GM13977 (cell line): ENCODE measurements at regions not wholly inside any gene's neighbourhood (a gene's known extent, or its start where the extent isn't known, plus 50 kb on each side); places are given as distances from the start of the nearest gene placed in this dataset.

Source experiments
- DNase-seq: peaks from one replicate; pipeline ENCODE4 v3.0.0; 2012; ENCODE audit warnings: low spot score
- CTCF ChIP-seq: IDR thresholded peaks from 2 replicates; pipeline ENCODE4 v1.5.1; 2012; ENCODE audit warnings: mild to moderate bottlenecking, control low read depth; ENCODE audit not compliant: insufficient read depth; ENCODE audit errors: extremely low read depth, missing control alignments
- in situ Hi-C: fragments of 300-500 bp; cut with MboI; formaldehyde crosslinking; loops from one replicate; pipeline ENCODE4 v1.12.0; 2022; ENCODE audit warnings: low sequenced_read_pairs, low pct_unique_long_range_greater_than_20kb, mixed read lengths, inconsistent platforms; ENCODE audit not compliant: unreplicated experiment

- no peak for TF ChIP-seq CTCF
- DNase-seq: no peak
- in situ Hi-C loops: no loop called here
Observed at GRCh38 chr11:23764286-23764685, 732.6 kb upstream of the LUZP2 start.

- in situ Hi-C loops: no loop called here
- no peak for DNase-seq
- TF ChIP-seq CTCF: no peak
Observed at GRCh38 chr11:23765682-23766252, 731.1 kb upstream of the LUZP2 start.

- no peak for DNase-seq
- no peak for TF ChIP-seq CTCF
- in situ Hi-C loops: no loop called here
Observed at GRCh38 chr11:23767576-23767975, 729.3 kb upstream of the LUZP2 start.

GRCh38 chr11:23769214-23769613, 727.6 kb upstream of the LUZP2 start:
- in situ Hi-C loops: no loop called here
- TF ChIP-seq CTCF: no peak
- DNase-seq: no peak

GRCh38 chr11:23772081-23772480, 724.8 kb upstream of the LUZP2 start:
- no peak for DNase-seq
- in situ Hi-C loops: no loop called here
- no peak for TF ChIP-seq CTCF

- no peak for TF ChIP-seq CTCF
- DNase-seq: no peak
- in situ Hi-C loops: no loop called here
Observed at GRCh38 chr11:23778971-23779370, 717.9 kb upstream of the LUZP2 start.

GRCh38 chr11:23780231-23780630, 716.6 kb upstream of the LUZP2 start:
- no peak for TF ChIP-seq CTCF
- in situ Hi-C loops: no loop called here
- DNase-seq: no peak
